ENCODE measurements at regions not wholly inside any gene's neighbourhood (a gene's known extent, or its start where the extent isn't known, plus 50 kb on each side); places are given as distances from the start of the nearest gene placed in this dataset.

GRCh38 chr11:130574740-130575139, 126.3 kb downstream of the ADAMTS15 start:
- in situ Hi-C loops (cut with HindIII; ENCODE audit: low sequenced_read_pairs) = no loop called here
- no peak overlapping the region for H3K4me3 ChIP-seq (ENCODE audit: low read depth, low read length)
- no peak for DNase-seq (ENCODE audit: low read depth)
- TF ChIP-seq CTCF (IDR thresholded peaks at IDR 0.05; ENCODE audit: low read depth, low read length, missing control alignments) = no peak

GRCh38 chr11:130576146-130576545, 127.7 kb downstream of the ADAMTS15 start:
- in situ Hi-C loops (cut with HindIII; ENCODE audit: low sequenced_read_pairs) = no loop called here
- H3K4me3 ChIP-seq (ENCODE audit: low read depth, low read length) = no peak overlapping the region
- no peak for TF ChIP-seq CTCF (IDR thresholded peaks at IDR 0.05; ENCODE audit: low read depth, low read length, missing control alignments)
- no peak for DNase-seq (ENCODE audit: low read depth)

GRCh38 chr11:130578738-130579368, 130.4 kb downstream of the ADAMTS15 start:
- no peak for DNase-seq (ENCODE audit: low read depth)
- in situ Hi-C loops (cut with HindIII; ENCODE audit: low sequenced_read_pairs) = no loop called here
- TF ChIP-seq CTCF (IDR thresholded peaks at IDR 0.05; ENCODE audit: low read depth, low read length, missing control alignments) = no peak
- no peak overlapping the region for H3K4me3 ChIP-seq (ENCODE audit: low read depth, low read length)

GRCh38 chr11:130580372-130580771, 131.9 kb downstream of the ADAMTS15 start:
- in situ Hi-C loops (cut with HindIII; ENCODE audit: low sequenced_read_pairs) = no loop called here
- TF ChIP-seq CTCF (IDR thresholded peaks at IDR 0.05; ENCODE audit: low read depth, low read length, missing control alignments) = no peak
- DNase-seq (ENCODE audit: low read depth) = peak; percentile 77
- H3K4me3 ChIP-seq (ENCODE audit: low read depth, low read length) = no peak overlapping the region

GRCh38 chr11:130580891-130581492, 132.5 kb downstream of the ADAMTS15 start:
- DNase-seq (ENCODE audit: low read depth) = peak; percentile 38
- TF ChIP-seq CTCF (IDR thresholded peaks at IDR 0.05; ENCODE audit: low read depth, low read length, missing control alignments) = no peak
- no peak overlapping the region for H3K4me3 ChIP-seq (ENCODE audit: low read depth, low read length)
- in situ Hi-C loops (cut with HindIII; ENCODE audit: low sequenced_read_pairs) = no loop called here

- DNase-seq (ENCODE audit: low read depth) = peak; percentile 35
- no peak for TF ChIP-seq CTCF (IDR thresholded peaks at IDR 0.05; ENCODE audit: low read depth, low read length, missing control alignments)
- no peak overlapping the region for H3K4me3 ChIP-seq (ENCODE audit: low read depth, low read length)
- in situ Hi-C loops (cut with HindIII; ENCODE audit: low sequenced_read_pairs) = no loop called here
These were observed 133.2 kb downstream of the ADAMTS15 start for GRCh38 chr11:130581646-130582045.

All from astrocyte of the cerebellum (primary cell).